Neutrophil (primary cell): ENCODE measurements at regions not wholly inside any gene's neighbourhood (a gene's known extent, or its start where the extent isn't known, plus 50 kb on each side); places are given as distances from the start of the nearest gene placed in this dataset.
"Not testable (repeated sequence)": the region's sequence is repeated elsewhere in the genome, so short reads cannot be mapped to it uniquely, and the experiment has no call there.

ENCODE experiments used
- H3K27ac ChIP-seq: fragments of 200-600 bp; sonication (generic); 2 replicates; pipeline ENCODE4 v1.5.1; 2016; ENCODE audit warnings: mild to moderate bottlenecking, moderate library complexity
- H3K27me3 ChIP-seq: fragments of 200-600 bp; sonication (generic); 2 replicates; pipeline ENCODE4 v1.6.0; 2016; ENCODE audit warnings: mild to moderate bottlenecking
- H3K36me3 ChIP-seq: fragments of 200-600 bp; sonication (generic); 2 replicates; pipeline ENCODE4 v1.5.1; 2017
- H3K4me1 ChIP-seq, 2 experiments: fragments of 200-600 bp in 1 of 2; sonication (generic) in 1 of 2; 1 replicate in 1 of 2; 2 replicates in 1 of 2; pipeline versions ENCODE4 v1.5.1 to v1.6.1; 2013 to 2016; ENCODE audit warnings: low read depth in 1 of 2, low read length in 1 of 2, mild to moderate bottlenecking in 1 of 2, moderate library complexity in 1 of 2; ENCODE audit not compliant: control insufficient read depth in 1 of 2, insufficient read depth in 1 of 2
- H3K4me3 ChIP-seq, 2 experiments: fragments of 200-600 bp in 1 of 2; sonication (generic) in 1 of 2; 1 replicate in 1 of 2; 2 replicates in 1 of 2; pipeline ENCODE4 v1.5.1; 2013 to 2016; ENCODE audit warnings: low read depth in 1 of 2, low read length in 1 of 2, mild to moderate bottlenecking in 1 of 2, moderate library complexity in 1 of 2
- H3K9me3 ChIP-seq: fragments of 200-600 bp; sonication (generic); 2 replicates; pipeline ENCODE4 v1.5.1; 2016
- TF ChIP-seq, protein P1 (sequence below): fragments of 200-600 bp; sonication (generic); IDR thresholded peaks from 2 replicates; pipeline ENCODE4 v1.5.1; 2016; ENCODE audit warnings: antibody characterized with exemption

DNA sequence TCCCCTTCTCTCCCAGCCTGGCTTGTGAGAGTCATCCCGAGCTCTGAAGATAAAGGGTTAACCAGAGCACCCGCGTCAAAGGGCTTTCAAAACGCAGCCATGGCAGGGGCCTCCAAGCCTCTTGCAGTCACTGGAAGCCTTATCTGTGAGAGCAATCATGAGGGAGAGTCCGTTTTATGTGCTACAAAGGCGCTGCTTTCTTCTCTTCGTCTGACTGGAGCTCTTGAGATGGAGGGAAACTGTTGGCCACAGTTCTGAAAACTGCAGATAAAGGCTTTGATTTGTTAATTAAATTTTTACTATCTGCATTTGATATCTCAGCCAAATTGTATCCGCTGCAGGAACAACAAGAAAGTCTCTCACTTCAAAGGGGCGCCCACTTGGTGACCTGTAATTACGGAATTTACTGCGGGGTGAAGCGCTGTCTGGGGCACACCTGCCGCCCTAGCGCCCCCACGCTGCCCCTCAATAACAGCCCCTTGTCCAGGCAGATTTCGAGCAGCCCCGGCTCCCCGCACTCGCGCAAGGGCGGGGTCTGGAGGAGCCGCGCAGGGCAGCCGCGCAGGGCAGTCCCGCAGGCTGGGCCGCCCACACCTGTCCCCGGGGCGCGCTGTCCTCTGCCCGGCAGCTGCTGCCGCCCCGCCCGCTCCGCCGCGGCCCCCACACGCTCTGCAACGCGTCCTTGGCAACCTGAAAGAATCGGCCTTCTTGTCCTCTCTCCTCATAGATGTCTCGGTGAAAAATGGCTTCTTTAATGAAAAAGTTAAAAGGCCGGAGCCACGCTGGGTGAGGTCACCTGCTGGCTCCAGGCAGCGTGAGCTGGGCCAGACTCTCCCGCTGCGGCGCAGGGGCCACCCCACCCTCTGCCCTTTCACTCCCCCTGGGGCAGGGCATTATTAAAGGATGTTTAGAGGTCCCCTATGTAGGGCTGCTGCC, 217.9 kb downstream of the VAPA start:
- TF ChIP-seq, protein P1, sequence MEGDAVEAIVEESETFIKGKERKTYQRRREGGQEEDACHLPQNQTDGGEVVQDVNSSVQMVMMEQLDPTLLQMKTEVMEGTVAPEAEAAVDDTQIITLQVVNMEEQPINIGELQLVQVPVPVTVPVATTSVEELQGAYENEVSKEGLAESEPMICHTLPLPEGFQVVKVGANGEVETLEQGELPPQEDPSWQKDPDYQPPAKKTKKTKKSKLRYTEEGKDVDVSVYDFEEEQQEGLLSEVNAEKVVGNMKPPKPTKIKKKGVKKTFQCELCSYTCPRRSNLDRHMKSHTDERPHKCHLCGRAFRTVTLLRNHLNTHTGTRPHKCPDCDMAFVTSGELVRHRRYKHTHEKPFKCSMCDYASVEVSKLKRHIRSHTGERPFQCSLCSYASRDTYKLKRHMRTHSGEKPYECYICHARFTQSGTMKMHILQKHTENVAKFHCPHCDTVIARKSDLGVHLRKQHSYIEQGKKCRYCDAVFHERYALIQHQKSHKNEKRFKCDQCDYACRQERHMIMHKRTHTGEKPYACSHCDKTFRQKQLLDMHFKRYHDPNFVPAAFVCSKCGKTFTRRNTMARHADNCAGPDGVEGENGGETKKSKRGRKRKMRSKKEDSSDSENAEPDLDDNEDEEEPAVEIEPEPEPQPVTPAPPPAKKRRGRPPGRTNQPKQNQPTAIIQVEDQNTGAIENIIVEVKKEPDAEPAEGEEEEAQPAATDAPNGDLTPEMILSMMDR = no peak
- peaks cover 6% of the 10 kb centered on the region in 2 experiments for H3K4me1 ChIP-seq
- no peak overlapping the region for H3K27ac ChIP-seq
- H3K4me3 ChIP-seq = peak overlapping the region in 1 of 2 experiments; percentile 21
- no peaks in the 10 kb centered on the region for H3K36me3 ChIP-seq
- no peaks in the 10 kb centered on the region for H3K9me3 ChIP-seq
- peaks cover 44% of the 10 kb centered on the region for H3K27me3 ChIP-seq

DNA sequence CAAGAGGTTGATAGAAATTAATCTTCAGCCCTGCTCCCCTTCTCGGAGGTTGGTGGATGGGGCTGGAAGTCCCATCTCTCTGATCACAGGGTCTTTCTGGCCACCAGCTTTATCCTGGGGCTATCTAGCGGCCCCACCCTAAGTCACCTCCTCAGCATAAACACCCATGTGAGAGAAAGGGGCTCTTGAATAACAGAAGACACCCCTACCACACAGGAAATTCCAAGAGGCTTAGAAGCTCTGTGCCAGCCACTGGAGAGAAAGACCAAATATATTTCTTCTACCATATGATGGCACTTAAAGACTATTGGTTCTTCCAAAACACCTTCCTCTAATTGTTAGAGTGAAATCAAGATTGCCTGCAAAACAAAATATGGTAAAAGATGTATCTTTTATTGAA, 219.7 kb downstream of the VAPA start:
- TF ChIP-seq, protein P1 = no peak
- Histone ChIP-seq H3K4me3 (no peak overlapping the region), H3K4me1 (peaks cover 6% of the 10 kb centered on the region in 2 experiments), H3K27ac (no peak overlapping the region), H3K9me3 (no peaks in the 10 kb centered on the region), H3K27me3 (peaks cover 44% of the 10 kb centered on the region), H3K36me3 (no peaks in the 10 kb centered on the region)

DNA sequence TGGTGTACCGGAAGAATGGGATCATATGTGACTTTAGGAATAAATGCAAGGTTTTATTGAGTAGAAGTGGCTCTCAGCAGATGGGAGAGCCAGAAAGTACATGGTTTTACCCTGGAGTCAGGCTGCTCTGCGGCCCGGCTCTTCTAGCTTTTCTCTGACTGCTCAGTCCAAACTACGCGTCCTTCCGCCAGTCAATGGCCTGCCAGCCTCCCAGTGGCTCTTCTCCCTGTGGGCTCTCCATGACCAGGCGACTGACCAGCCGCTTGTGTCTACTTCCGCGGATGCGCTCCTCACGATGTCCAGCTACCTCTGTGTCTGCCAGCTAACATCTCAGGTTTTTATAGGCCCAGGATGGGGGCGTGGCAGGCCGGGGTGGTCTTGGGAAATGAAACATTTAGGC, 220.4 kb downstream of the VAPA start:
- peaks cover 6% of the 10 kb centered on the region in 2 experiments for H3K4me1 ChIP-seq
- H3K9me3 ChIP-seq = no peaks in the 10 kb centered on the region
- no peak overlapping the region for H3K27ac ChIP-seq
- TF ChIP-seq, protein P1 = no peak
- peaks cover 44% of the 10 kb centered on the region for H3K27me3 ChIP-seq
- no peaks in the 10 kb centered on the region for H3K36me3 ChIP-seq
- H3K4me3 ChIP-seq = no peak overlapping the region

DNA sequence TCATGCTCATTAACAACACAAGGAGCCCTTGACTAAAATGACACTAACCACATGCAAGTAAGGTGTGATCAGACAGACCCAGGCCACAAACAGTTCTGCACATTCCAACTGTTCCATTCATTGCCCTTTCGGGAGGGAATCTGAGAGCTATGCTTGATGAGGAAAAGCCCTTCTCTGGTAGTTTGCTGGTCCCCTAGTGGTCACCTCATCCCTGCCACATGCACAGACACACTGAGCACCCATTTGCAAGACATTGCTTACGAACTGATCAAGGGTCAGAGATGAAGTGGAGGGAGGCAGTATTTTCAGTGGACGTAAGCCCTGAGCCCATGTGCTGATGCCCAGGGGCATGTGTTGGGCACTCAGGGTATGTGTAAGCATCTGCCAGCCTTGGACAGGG, 220.9 kb downstream of the VAPA start:
- not testable (repeated sequence) for H3K4me1 ChIP-seq, H3K27ac ChIP-seq, H3K4me3 ChIP-seq, H3K36me3 ChIP-seq, H3K9me3 ChIP-seq
- peaks cover 42% of the 10 kb centered on the region for H3K27me3 ChIP-seq

DNA sequence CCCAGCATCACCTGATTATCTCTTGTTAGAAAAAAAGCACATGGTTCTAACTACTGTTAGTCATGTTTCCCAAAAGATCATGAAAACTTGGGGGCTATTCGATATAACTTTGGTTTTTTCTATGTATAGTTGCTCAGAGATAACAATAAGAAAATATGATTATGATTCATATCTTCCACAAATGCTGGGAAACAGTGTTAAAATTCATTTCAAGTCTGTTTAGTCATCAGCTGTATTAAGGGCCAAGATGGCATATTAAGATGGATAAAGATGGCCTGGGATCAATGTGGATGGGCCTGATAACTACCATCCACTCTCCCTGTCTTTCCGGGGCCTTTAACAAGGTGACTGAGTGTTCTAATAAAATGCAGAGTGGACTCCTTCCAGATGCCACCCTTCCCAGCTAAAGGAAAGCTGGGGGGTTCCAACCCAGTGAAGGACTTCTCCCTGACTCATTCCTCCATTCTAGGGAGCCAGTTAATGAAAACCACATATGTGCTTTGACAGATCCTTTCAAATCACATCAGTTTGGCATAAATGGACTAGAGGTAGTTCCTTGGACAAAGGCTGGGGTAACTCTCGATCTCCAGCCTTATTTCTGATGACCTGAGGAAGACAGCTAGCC, 221.6 kb downstream of the VAPA start:
- Histone ChIP-seq H3K27me3 (peaks cover 35% of the 10 kb centered on the region), H3K9me3 (no peaks in the 10 kb centered on the region), H3K4me3 (no peak overlapping the region), H3K36me3 (no peaks in the 10 kb centered on the region), H3K27ac (no peak overlapping the region), H3K4me1 (peaks cover 6% of the 10 kb centered on the region in 2 experiments)
- TF ChIP-seq, protein P1 = no peak

DNA sequence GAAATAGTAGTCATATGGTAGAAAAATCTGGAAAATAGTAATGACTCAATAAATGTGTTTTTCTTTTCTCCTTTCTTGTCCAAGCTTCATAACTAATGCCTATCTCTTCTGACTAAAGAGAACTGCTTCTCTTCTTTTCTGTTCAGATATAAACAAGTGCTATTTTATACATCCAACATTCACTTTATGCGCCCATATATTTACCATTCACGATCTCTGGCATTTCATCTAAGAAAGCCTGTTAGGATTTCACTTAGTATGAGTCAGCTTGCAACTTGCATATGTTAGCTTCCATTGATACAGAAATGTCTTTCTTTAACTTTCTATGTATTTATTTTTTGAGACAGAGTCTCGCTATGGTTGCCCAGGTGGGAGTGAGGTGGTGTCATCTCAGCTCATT, 224.9 kb downstream of the VAPA start:
- Histone ChIP-seq H3K27me3 (peaks cover 2% of the 10 kb centered on the region), H3K36me3 (no peaks in the 10 kb centered on the region), H3K4me3 (no peak overlapping the region), H3K4me1 (no peaks in the 10 kb centered on the region), H3K9me3 (no peaks in the 10 kb centered on the region), H3K27ac (no peak overlapping the region)
- TF ChIP-seq, protein P1 = no peak
